GM18511 (cell line): ENCODE measurements at regions not wholly inside any gene's neighbourhood (a gene's known extent, or its start where the extent isn't known, plus 50 kb on each side); places are given as distances from the start of the nearest gene placed in this dataset.

Experiments
- ATAC-seq: cut with Tn5 transposase; IDR thresholded peaks from one replicate; pipeline ENCODE4 v1.9.1; 2021; ENCODE audit warnings: mild to moderate bottlenecking, moderate library complexity; ENCODE audit not compliant: unreplicated experiment

- ATAC-seq, result peak; percentile 45
These were observed 231.2 kb upstream of the PLEKHG7 start for GRCh38 chr12:92471551-92471950.

GRCh38 chr12:92470608-92471021 is 232.2 kb upstream of the PLEKHG7 start:
- ATAC-seq, result peak; percentile 30

- no peak for ATAC-seq
These were observed 233.0 kb upstream of the PLEKHG7 start for GRCh38 chr12:92469837-92470236.

- no peak for ATAC-seq
These were observed 234.3 kb upstream of the PLEKHG7 start for GRCh38 chr12:92468358-92469020.

GRCh38 chr12:92467886-92468285 is 234.9 kb upstream of the PLEKHG7 start:
- no peak for ATAC-seq

GRCh38 chr12:92466391-92467305 is 236.1 kb upstream of the PLEKHG7 start:
- ATAC-seq, result peak; percentile 38

GRCh38 chr12:92465786-92466295 is 236.9 kb upstream of the PLEKHG7 start:
- no peak for ATAC-seq

- ATAC-seq, result no peak
These were observed 237.9 kb upstream of the PLEKHG7 start for GRCh38 chr12:92464911-92465310.

- ATAC-seq, result no peak
These were observed 239.6 kb upstream of the PLEKHG7 start for GRCh38 chr12:92463171-92463570.

- no peak for ATAC-seq
These were observed 240.3 kb upstream of the PLEKHG7 start for GRCh38 chr12:92462527-92462926.

- ATAC-seq, result peak; percentile 79
These were observed 240.7 kb upstream of the PLEKHG7 start for GRCh38 chr12:92462049-92462448.

GRCh38 chr12:92459850-92460249 is 242.9 kb upstream of the PLEKHG7 start:
- no peak for ATAC-seq

- no peak for ATAC-seq
These were observed 243.8 kb upstream of the PLEKHG7 start for GRCh38 chr12:92458996-92459395.

- ATAC-seq, result no peak
These were observed 245.2 kb upstream of the PLEKHG7 start for GRCh38 chr12:92457458-92458180.

- ATAC-seq, result no peak
These were observed 250.0 kb upstream of the PLEKHG7 start for GRCh38 chr12:92452763-92453162.

- ATAC-seq, result peak; percentile 5
These were observed 256.7 kb upstream of the PLEKHG7 start for GRCh38 chr12:92446083-92446460.

- peak; percentile 91 for ATAC-seq
These were observed 257.3 kb upstream of the PLEKHG7 start for GRCh38 chr12:92445253-92446082.

GRCh38 chr12:92444763-92445162 is 258.0 kb upstream of the PLEKHG7 start:
- peak; percentile 44 for ATAC-seq

GRCh38 chr12:92442782-92443181 is 260.0 kb upstream of the PLEKHG7 start:
- ATAC-seq, result no peak

- ATAC-seq, result no peak
These were observed 262.7 kb upstream of the PLEKHG7 start for GRCh38 chr12:92440072-92440471.
